Stimulated activated CD4-positive, alpha-beta T cell treated with anti-CD3 and anti-CD28 coated beads, TNF-alpha, amount 100 ng/mL, for 4 hours (primary cell): ENCODE measurements at regions not wholly inside any gene's neighbourhood (a gene's known extent, or its start where the extent isn't known, plus 50 kb on each side); places are given as distances from the start of the nearest gene placed in this dataset.

Source experiments
- DNase-seq, 3 experiments: peaks; one replicate each; pipeline ENCODE4 v3.0.0-alpha.2; 2020; ENCODE audit warnings: low read depth in 3 of 3

GRCh38 chr6:144723431-144723830 is 438.3 kb downstream of the UTRN start:
- DNase-seq: no peak

GRCh38 chr6:144724818-144725217 is 439.7 kb downstream of the UTRN start:
- no peak for DNase-seq

GRCh38 chr6:144725736-144726522 is 440.8 kb downstream of the UTRN start:
- no peak for DNase-seq

GRCh38 chr6:144728804-144729203 is 443.7 kb downstream of the UTRN start:
- no peak for DNase-seq

- no peak for DNase-seq
These were observed 444.4 kb downstream of the UTRN start for GRCh38 chr6:144729502-144729901.

GRCh38 chr6:144730088-144730645 is 445.0 kb downstream of the UTRN start:
- no peak for DNase-seq

- no peak for DNase-seq
These were observed 446.1 kb downstream of the UTRN start for GRCh38 chr6:144731229-144731628.

- no peak for DNase-seq
These were observed 451.6 kb downstream of the UTRN start for GRCh38 chr6:144736763-144737162.

GRCh38 chr6:144737998-144738397 is 452.9 kb downstream of the UTRN start:
- no peak for DNase-seq

- no peak for DNase-seq
These were observed 454.7 kb downstream of the UTRN start for GRCh38 chr6:144739873-144740272.

- no peak for DNase-seq
These were observed 456.5 kb downstream of the UTRN start for GRCh38 chr6:144741659-144742058.

- no peak for DNase-seq
These were observed 457.6 kb downstream of the UTRN start for GRCh38 chr6:144742779-144743178.

- no peak for DNase-seq
These were observed 459.6 kb downstream of the UTRN start for GRCh38 chr6:144744720-144745119.

- no peak for DNase-seq
These were observed 460.3 kb downstream of the UTRN start for GRCh38 chr6:144745439-144745838.

- no peak for DNase-seq
These were observed 461.9 kb downstream of the UTRN start for GRCh38 chr6:144746902-144747469.

- no peak for DNase-seq
These were observed 464.1 kb downstream of the UTRN start for GRCh38 chr6:144749263-144749662.

GRCh38 chr6:144753023-144753705 is 468.0 kb downstream of the UTRN start:
- no peak for DNase-seq

GRCh38 chr6:144756469-144756868 is 471.3 kb downstream of the UTRN start:
- no peak for DNase-seq

GRCh38 chr6:144757299-144757698 is 472.2 kb downstream of the UTRN start:
- no peak for DNase-seq

- DNase-seq: no peak
These were observed 472.6 kb downstream of the UTRN start for GRCh38 chr6:144757730-144758129.

- no peak for DNase-seq
These were observed 473.5 kb downstream of the UTRN start for GRCh38 chr6:144758602-144759001.

GRCh38 chr6:144762469-144762868 is 477.3 kb downstream of the UTRN start:
- no peak for DNase-seq

- no peak for DNase-seq
These were observed 481.9 kb downstream of the UTRN start for GRCh38 chr6:144767051-144767450.
